ENCODE measurements at regions not wholly inside any gene's neighbourhood (a gene's known extent, or its start where the extent isn't known, plus 50 kb on each side); places are given as distances from the start of the nearest gene placed in this dataset.

GRCh38 chr6:90922325-90922724 lies 335.5 kb upstream of the MAP3K7 start:
- H3K79me2 ChIP-seq (replicated peaks; ENCODE audit: insufficient read depth, low read length): no peaks in the 10 kb centered on the region
- H3K27ac ChIP-seq (ENCODE audit: low read length): no peak overlapping the region
- H3F3A ChIP-seq (ENCODE audit: insufficient read depth, low read length, poor library complexity, severe bottlenecking): no peaks in the 10 kb centered on the region
- no peaks in the 10 kb centered on the region for H3K36me3 ChIP-seq (ENCODE audit: insufficient read depth, low read length)
- H2AFZ ChIP-seq (ENCODE audit: low read depth, low read length): no peak overlapping the region
- no peak overlapping the region for H3K4me2 ChIP-seq (ENCODE audit: low read length)
- H3K27me3 ChIP-seq (ENCODE audit: insufficient read depth, low read depth, low read length): no peaks in the 10 kb centered on the region
- H3K9me3 ChIP-seq (ENCODE audit: low read length): no peaks in the 10 kb centered on the region
- no peak overlapping the region for H3K9ac ChIP-seq (ENCODE audit: low read length)
- TF ChIP-seq MXI1 (conservative IDR thresholded peaks at IDR 0.05; ENCODE audit: poor library complexity, severe bottlenecking) (no peak), RAD21 (conservative IDR thresholded peaks at IDR 0.05) (no peak), POLR2AphosphoS5 (IDR thresholded peaks at IDR 0.05) (no peak), TAF1 (IDR thresholded peaks at IDR 0.05; ENCODE audit: low read depth) (no peak), EZH2 (IDR thresholded peaks at IDR 0.05; ENCODE audit: borderline replicate concordance, insufficient read depth, low read length, poor library complexity, severe bottlenecking) (no peak), EP300 (conservative IDR thresholded peaks at IDR 0.05; ENCODE audit: poor library complexity, severe bottlenecking) (no peak), CTCF (IDR thresholded peaks at IDR 0.05; ENCODE audit: poor library complexity, severe bottlenecking) (no peak), SMC3 (conservative IDR thresholded peaks at IDR 0.05; ENCODE audit: poor library complexity) (no peak), REST (IDR thresholded peaks at IDR 0.05; ENCODE audit: borderline replicate concordance) (no peak)
- no peak overlapping the region for H3K4me3 ChIP-seq (ENCODE audit: low read length)
- H4K20me1 ChIP-seq (ENCODE audit: insufficient read depth): no peaks in the 10 kb centered on the region
- no peaks in the 10 kb centered on the region for H3K9me2 ChIP-seq (ENCODE audit: insufficient read depth, low read length)

- no peaks in the 10 kb centered on the region for H3K27me3 ChIP-seq (ENCODE audit: insufficient read depth, low read depth, low read length)
- H3K4me3 ChIP-seq (ENCODE audit: low read length): no peak overlapping the region
- H3K4me2 ChIP-seq (ENCODE audit: low read length): no peak overlapping the region
- H3K9me3 ChIP-seq (ENCODE audit: low read length): no peaks in the 10 kb centered on the region
- no peak overlapping the region for H3K9ac ChIP-seq (ENCODE audit: low read length)
- H3K9me2 ChIP-seq (ENCODE audit: insufficient read depth, low read length): no peaks in the 10 kb centered on the region
- no peaks in the 10 kb centered on the region for H3K79me2 ChIP-seq (replicated peaks; ENCODE audit: insufficient read depth, low read length)
- no peaks in the 10 kb centered on the region for H3K36me3 ChIP-seq (ENCODE audit: insufficient read depth, low read length)
- H2AFZ ChIP-seq (ENCODE audit: low read depth, low read length): no peak overlapping the region
- H4K20me1 ChIP-seq (ENCODE audit: insufficient read depth): no peaks in the 10 kb centered on the region
- no peaks in the 10 kb centered on the region for H3F3A ChIP-seq (ENCODE audit: insufficient read depth, low read length, poor library complexity, severe bottlenecking)
- H3K27ac ChIP-seq (ENCODE audit: low read length): no peak overlapping the region
- TF ChIP-seq MXI1 (conservative IDR thresholded peaks at IDR 0.05; ENCODE audit: poor library complexity, severe bottlenecking): no peak
- TF ChIP-seq TAF1 (IDR thresholded peaks at IDR 0.05; ENCODE audit: low read depth): no peak
- TF ChIP-seq RAD21 (conservative IDR thresholded peaks at IDR 0.05): no peak
- no peak for TF ChIP-seq POLR2AphosphoS5 (IDR thresholded peaks at IDR 0.05)
- no peak for TF ChIP-seq EZH2 (IDR thresholded peaks at IDR 0.05; ENCODE audit: borderline replicate concordance, insufficient read depth, low read length, poor library complexity, severe bottlenecking)
- TF ChIP-seq REST (IDR thresholded peaks at IDR 0.05; ENCODE audit: borderline replicate concordance): no peak
- no peak for TF ChIP-seq EP300 (conservative IDR thresholded peaks at IDR 0.05; ENCODE audit: poor library complexity, severe bottlenecking)
- no peak for TF ChIP-seq CTCF (IDR thresholded peaks at IDR 0.05; ENCODE audit: poor library complexity, severe bottlenecking)
- TF ChIP-seq SMC3 (conservative IDR thresholded peaks at IDR 0.05; ENCODE audit: poor library complexity): no peak
Observed at GRCh38 chr6:90918361-90918760, 331.5 kb upstream of the MAP3K7 start.
